Naive B cell (primary cell): ENCODE measurements at regions not wholly inside any gene's neighbourhood (a gene's known extent, or its start where the extent isn't known, plus 50 kb on each side); places are given as distances from the start of the nearest gene placed in this dataset.

Experiments
- ATAC-seq, 2 donors: fragments of 150-1000 bp; cut with Tn5 transposase; 2 replicates each; pipeline ENCODE4 v1.10.0; 2021; ENCODE audit warnings: low read depth in 2 of 2, mild to moderate bottlenecking in 2 of 2, moderate library complexity in 2 of 2
- DNase-seq: peaks from one replicate; pipeline ENCODE4 v3.0.0; 2022
- H3K27ac Mint-ChIP-seq, 6 donors: one replicate each; pipeline ENCODE4 v1.8.0; 2020 to 2022; ENCODE audit warnings: mild to moderate bottlenecking in 6 of 6, mixed read lengths in 6 of 6, moderate library complexity in 5 of 6, inconsistent platforms in 2 of 6
- H3K27me3 Mint-ChIP-seq, 3 donors: one replicate each; pipeline ENCODE4 v1.8.0; 2021 to 2022; ENCODE audit warnings: mixed read lengths in 3 of 3, mild to moderate bottlenecking in 1 of 3
- H3K36me3 Mint-ChIP-seq, 2 donors: one replicate each; pipeline ENCODE4 v1.8.0; 2020 to 2022; ENCODE audit warnings: mixed read lengths in 2 of 2, inconsistent platforms in 1 of 2, mild to moderate bottlenecking in 1 of 2
- H3K4me1 Mint-ChIP-seq, 3 donors: one replicate each; pipeline ENCODE4 v1.8.0; 2020 to 2022; ENCODE audit warnings: mixed read lengths in 3 of 3, inconsistent platforms in 1 of 3, mild to moderate bottlenecking in 1 of 3, moderate library complexity in 1 of 3
- H3K4me3 Mint-ChIP-seq, 8 donors: one replicate each; pipeline ENCODE4 v1.8.0; 2020 to 2022; ENCODE audit warnings: mild to moderate bottlenecking in 8 of 8, mixed read lengths in 8 of 8, moderate library complexity in 8 of 8, inconsistent platforms in 2 of 8
- H3K9me3 Mint-ChIP-seq, 7 donors: one replicate each; pipeline ENCODE4 v1.8.0; 2020 to 2022; ENCODE audit warnings: mixed read lengths in 7 of 7, mild to moderate bottlenecking in 5 of 7, inconsistent platforms in 2 of 7, moderate library complexity in 1 of 7

DNA sequence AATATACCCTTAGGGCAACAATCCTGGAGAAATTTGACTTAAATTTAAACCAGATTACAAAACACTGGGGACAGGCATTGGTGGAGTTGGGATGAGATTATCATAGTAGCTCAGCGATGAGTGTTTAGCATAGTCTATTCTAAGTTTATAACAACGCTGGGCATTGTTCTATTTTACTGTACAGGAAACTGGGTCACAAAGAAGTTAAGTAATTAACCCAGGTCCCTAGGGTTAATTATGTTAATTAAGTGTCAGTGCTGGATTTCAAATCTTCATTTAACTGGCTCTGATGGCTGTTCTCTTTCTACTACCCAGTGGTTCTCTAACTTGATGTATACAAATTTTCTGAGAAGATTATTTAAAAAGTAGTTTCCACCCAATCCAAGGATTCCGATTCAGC, 388.9 kb downstream of the KCNRG start:
- ATAC-seq, result no peak
- DNase-seq, result no peak
- H3K27me3 Mint-ChIP-seq, result no peaks in the 10 kb centered on the region
- H3K9me3 Mint-ChIP-seq, result no peaks in the 10 kb centered on the region
- no peak overlapping the region for H3K4me3 Mint-ChIP-seq
- H3K27ac Mint-ChIP-seq, result no peak overlapping the region
- H3K36me3 Mint-ChIP-seq, result no peaks in the 10 kb centered on the region
- peaks cover 2 to 12% (median 9%) of the 10 kb centered on the region in 3 donors for H3K4me1 Mint-ChIP-seq

- Mint-ChIP-seq H3K36me3 (no peaks in the 10 kb centered on the region), H3K4me3 (no peak overlapping the region), H3K9me3 (no peaks in the 10 kb centered on the region), H3K27me3 (no peaks in the 10 kb centered on the region), H3K27ac (peak overlapping the region in 1 of 6 donors; percentile 38), H3K4me1 (peaks cover 2 to 12% (median 9%) of the 10 kb centered on the region in 3 donors)
- DNase-seq, result no peak
- no peak for ATAC-seq
These were observed 389.5 kb downstream of the KCNRG start for GRCh38 chr13:50404769-50405168.

- H3K27me3 Mint-ChIP-seq, result peaks cover 0 to 4% (median 0%) of the 10 kb centered on the region in 3 donors
- H3K4me3 Mint-ChIP-seq, result no peak overlapping the region
- H3K27ac Mint-ChIP-seq, result no peak overlapping the region
- H3K36me3 Mint-ChIP-seq, result no peaks in the 10 kb centered on the region
- H3K9me3 Mint-ChIP-seq, result no peaks in the 10 kb centered on the region
- no peak for DNase-seq
- H3K4me1 Mint-ChIP-seq, result peaks cover 2 to 8% (median 5%) of the 10 kb centered on the region in 3 donors
- no peak for ATAC-seq
These were observed 391.6 kb downstream of the KCNRG start for GRCh38 chr13:50406831-50407230.

DNA sequence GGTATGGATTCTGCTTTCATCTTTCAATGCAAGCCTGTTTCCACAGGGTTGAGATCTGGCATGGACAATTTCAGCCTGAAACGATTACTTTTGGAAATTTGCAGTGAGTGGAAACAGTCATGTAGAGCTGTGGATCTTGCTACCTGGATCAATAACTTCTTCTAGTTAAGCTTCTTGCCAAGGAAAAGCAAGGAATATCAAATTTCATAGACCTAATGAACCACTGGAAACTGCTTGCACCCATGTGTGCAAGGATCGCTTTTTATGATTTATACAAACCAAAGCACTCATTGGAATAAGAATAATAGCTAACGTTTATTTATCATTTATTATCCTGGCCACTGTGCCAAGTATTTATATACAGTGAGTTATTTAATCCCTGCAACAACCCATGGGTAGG, 392.8 kb downstream of the KCNRG start:
- peaks cover 0 to 4% (median 1%) of the 10 kb centered on the region in 3 donors for H3K27me3 Mint-ChIP-seq
- H3K4me1 Mint-ChIP-seq, result no peaks in the 10 kb centered on the region
- no peak overlapping the region for H3K4me3 Mint-ChIP-seq
- no peak overlapping the region for H3K27ac Mint-ChIP-seq
- ATAC-seq (no peak), DNase-seq (no peak)
- no peaks in the 10 kb centered on the region for H3K9me3 Mint-ChIP-seq
- no peaks in the 10 kb centered on the region for H3K36me3 Mint-ChIP-seq

DNA sequence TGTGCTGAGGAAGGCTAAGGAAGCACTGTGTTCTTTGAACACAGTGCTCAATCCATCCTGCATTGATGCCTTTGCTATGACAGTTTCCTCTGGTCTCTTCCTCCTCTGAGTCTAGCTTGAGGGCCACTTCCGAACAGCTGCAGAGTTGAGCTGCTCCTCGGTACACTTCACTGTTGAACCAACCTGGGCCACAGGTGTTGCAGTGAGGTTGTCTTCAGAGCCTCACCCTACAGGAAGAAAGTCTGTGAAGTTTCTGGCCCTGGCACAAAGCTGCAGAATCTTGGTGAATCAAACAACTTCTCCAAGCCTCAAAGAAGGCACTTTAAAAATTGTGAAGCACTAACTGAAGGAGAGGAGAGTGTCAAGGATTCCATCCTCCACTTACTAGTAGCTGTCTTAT, 394.0 kb downstream of the KCNRG start:
- peaks cover 0 to 1% (median 0%) of the 10 kb centered on the region in 7 donors for H3K9me3 Mint-ChIP-seq
- peaks cover 0 to 9% (median 4%) of the 10 kb centered on the region in 3 donors for H3K27me3 Mint-ChIP-seq
- no peaks in the 10 kb centered on the region for H3K4me1 Mint-ChIP-seq
- peak overlapping the region in 1 of 6 donors; percentile 8 for H3K27ac Mint-ChIP-seq
- DNase-seq, result no peak
- no peaks in the 10 kb centered on the region for H3K36me3 Mint-ChIP-seq
- no peak overlapping the region for H3K4me3 Mint-ChIP-seq
- ATAC-seq, result no peak

DNA sequence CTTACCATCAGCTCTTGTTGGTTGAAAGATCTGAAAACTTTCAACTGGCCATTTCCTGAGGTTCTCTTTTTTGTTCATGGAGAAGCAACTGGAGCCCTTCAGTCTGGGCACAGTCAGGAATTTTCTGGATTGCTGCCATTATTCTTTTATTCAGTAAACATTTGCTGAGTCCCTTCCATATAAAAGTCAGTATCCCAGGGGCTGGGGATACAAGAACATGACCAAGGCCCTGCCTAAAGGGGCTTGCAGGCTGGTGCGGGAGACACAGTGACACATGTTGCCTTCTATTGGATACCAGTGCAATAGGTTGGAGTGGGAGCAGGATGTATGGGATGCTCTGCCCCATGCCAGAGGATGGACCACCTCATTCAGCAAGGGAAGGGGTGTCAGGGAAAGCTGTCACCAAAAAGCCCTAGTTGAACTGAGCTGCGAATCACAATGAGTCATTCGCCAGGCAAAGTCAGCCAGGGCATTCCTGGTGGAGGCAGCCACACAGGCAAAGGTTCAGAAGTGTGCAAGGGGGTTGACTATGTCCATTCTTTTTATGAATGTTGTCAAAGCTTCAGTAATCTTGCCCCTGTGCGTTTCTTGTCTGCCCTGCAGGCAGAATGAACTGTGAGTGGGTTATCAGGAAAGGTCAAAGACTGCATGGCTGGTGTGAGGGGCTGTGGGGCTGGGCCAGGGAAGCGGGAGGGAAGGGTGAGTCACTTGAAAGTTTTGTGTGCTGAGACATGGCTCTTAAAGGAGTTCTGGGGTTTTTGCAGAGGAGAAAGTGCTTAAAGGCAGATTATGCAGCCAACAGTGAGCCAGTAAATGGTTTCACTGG, 395.9 kb downstream of the KCNRG start:
- Mint-ChIP-seq H3K27me3 (peaks cover 0 to 9% (median 4%) of the 10 kb centered on the region in 3 donors), H3K4me3 (no peak overlapping the region), H3K9me3 (peaks cover 0 to 17% (median 8%) of the 10 kb centered on the region in 7 donors), H3K36me3 (peaks cover 0 to 1% of the 10 kb centered on the region in 2 donors), H3K4me1 (no peaks in the 10 kb centered on the region), H3K27ac (peak overlapping the region in 1 of 6 donors; percentile 9)
- DNase-seq, result no peak
- ATAC-seq, result no peak

GRCh38 chr13:50412046-50412617, 396.9 kb downstream of the KCNRG start:
- ATAC-seq (no peak), DNase-seq (no peak)
- Mint-ChIP-seq H3K9me3 (peaks cover 0 to 17% (median 8%) of the 10 kb centered on the region in 7 donors), H3K27me3 (peaks cover 0 to 9% (median 4%) of the 10 kb centered on the region in 3 donors), H3K36me3 (peaks cover 0 to 4% of the 10 kb centered on the region in 2 donors), H3K4me3 (no peak overlapping the region), H3K4me1 (no peaks in the 10 kb centered on the region), H3K27ac (no peak overlapping the region)

GRCh38 chr13:50414640-50415039, 399.4 kb downstream of the KCNRG start:
- H3K27me3 Mint-ChIP-seq, result peaks cover 0 to 9% (median 4%) of the 10 kb centered on the region in 3 donors
- peaks cover 0 to 17% (median 8%) of the 10 kb centered on the region in 7 donors for H3K9me3 Mint-ChIP-seq
- peaks cover 0 to 4% of the 10 kb centered on the region in 2 donors for H3K36me3 Mint-ChIP-seq
- peak overlapping the region in 1 of 8 donors; percentile 76 for H3K4me3 Mint-ChIP-seq
- DNase-seq (no peak), ATAC-seq (no peak)
- H3K4me1 Mint-ChIP-seq, result no peaks in the 10 kb centered on the region
- peak overlapping the region in 1 of 6 donors; percentile 52 for H3K27ac Mint-ChIP-seq

DNA sequence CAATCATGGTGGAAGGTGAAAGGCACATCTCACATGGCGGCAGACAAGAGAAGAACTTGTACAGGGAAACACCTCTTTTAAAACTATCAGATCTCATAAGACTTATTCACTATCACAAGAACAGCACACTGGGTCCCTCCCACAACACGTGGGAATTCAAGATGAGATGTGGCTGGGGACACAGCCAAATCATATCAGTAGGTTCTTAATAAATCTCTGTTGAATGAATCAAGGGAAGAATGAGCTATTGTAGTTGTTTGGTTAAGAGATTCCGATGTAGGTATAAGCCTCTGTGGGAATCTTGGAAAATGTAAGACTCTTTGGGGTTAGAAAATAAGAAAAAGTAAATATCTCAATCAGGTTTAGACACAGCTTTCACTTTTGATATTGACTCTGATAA, 400.2 kb downstream of the KCNRG start:
- Mint-ChIP-seq H3K27ac (no peak overlapping the region), H3K9me3 (peaks cover 0 to 17% (median 8%) of the 10 kb centered on the region in 7 donors), H3K36me3 (peaks cover 0 to 4% of the 10 kb centered on the region in 2 donors), H3K27me3 (peaks cover 0 to 9% (median 4%) of the 10 kb centered on the region in 3 donors), H3K4me3 (no peak overlapping the region), H3K4me1 (no peaks in the 10 kb centered on the region)
- no peak for ATAC-seq
- no peak for DNase-seq

DNA sequence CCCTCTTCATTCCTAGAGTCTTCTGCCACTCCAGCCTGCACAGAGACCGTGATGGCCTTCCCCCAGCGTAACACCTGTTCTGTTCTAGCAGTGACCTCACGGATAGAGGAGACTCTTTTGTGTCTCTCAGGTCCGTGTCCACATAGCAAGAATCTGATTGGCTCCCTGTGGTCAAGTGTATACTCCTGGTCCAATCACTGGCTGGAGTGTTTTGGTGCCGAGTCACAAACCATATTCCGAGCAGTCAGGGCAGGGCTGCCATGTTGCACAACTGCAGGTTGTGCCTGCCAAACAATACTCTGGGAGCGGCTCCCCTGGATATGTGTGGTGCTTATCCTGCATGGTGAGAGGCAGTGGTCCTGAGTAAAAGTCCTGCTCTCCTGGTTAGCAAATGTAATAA, 402.4 kb downstream of the KCNRG start:
- ATAC-seq (no peak), DNase-seq (no peak)
- H3K9me3 Mint-ChIP-seq, result peaks cover 0 to 17% (median 8%) of the 10 kb centered on the region in 7 donors
- H3K27me3 Mint-ChIP-seq, result peaks cover 0 to 9% (median 0%) of the 10 kb centered on the region in 3 donors
- H3K36me3 Mint-ChIP-seq, result peaks cover 0 to 4% of the 10 kb centered on the region in 2 donors
- H3K4me3 Mint-ChIP-seq, result no peak overlapping the region
- peaks cover 0 to 6% (median 5%) of the 10 kb centered on the region in 3 donors for H3K4me1 Mint-ChIP-seq
- no peak overlapping the region for H3K27ac Mint-ChIP-seq

- H3K4me1 Mint-ChIP-seq, result peaks cover 0 to 10% (median 5%) of the 10 kb centered on the region in 3 donors
- DNase-seq (no peak), ATAC-seq (no peak)
- no peaks in the 10 kb centered on the region for H3K27me3 Mint-ChIP-seq
- H3K36me3 Mint-ChIP-seq, result peaks cover 0 to 4% of the 10 kb centered on the region in 2 donors
- no peak overlapping the region for H3K27ac Mint-ChIP-seq
- peaks cover 0 to 14% (median 8%) of the 10 kb centered on the region in 7 donors for H3K9me3 Mint-ChIP-seq
- no peak overlapping the region for H3K4me3 Mint-ChIP-seq
These were observed 404.2 kb downstream of the KCNRG start for GRCh38 chr13:50419331-50419865.

DNA sequence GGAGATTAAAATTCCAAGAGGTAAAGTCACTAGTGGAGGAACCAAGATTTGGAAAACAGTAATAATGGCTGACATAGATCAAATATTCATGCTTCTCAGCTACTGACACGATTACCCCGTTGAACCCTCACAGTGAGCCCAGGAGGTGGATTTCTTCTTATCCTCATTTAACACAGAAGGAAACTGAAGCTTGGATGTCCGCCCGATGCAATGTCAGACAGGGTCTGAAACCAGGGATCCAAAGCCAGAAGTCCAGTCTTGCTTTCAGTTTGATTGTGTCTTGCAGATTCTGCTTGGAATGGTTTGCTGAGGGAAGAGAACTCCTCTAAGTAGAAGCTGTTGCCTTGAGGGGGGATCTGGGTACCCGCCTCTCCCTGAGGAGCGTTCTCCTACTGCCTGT, 404.7 kb downstream of the KCNRG start:
- Mint-ChIP-seq H3K4me1 (peaks cover 0 to 15% (median 5%) of the 10 kb centered on the region in 3 donors), H3K9me3 (peaks cover 0 to 9% (median 5%) of the 10 kb centered on the region in 7 donors), H3K4me3 (no peak overlapping the region), H3K36me3 (peaks cover 0 to 4% of the 10 kb centered on the region in 2 donors), H3K27me3 (no peaks in the 10 kb centered on the region), H3K27ac (no peak overlapping the region)
- ATAC-seq (no peak), DNase-seq (no peak)

GRCh38 chr13:50420718-50421472, 405.7 kb downstream of the KCNRG start:
- peaks cover 6 to 25% (median 12%) of the 10 kb centered on the region in 3 donors for H3K4me1 Mint-ChIP-seq
- no peaks in the 10 kb centered on the region for H3K27me3 Mint-ChIP-seq
- no peak overlapping the region for H3K4me3 Mint-ChIP-seq
- ATAC-seq, result no peak
- no peaks in the 10 kb centered on the region for H3K9me3 Mint-ChIP-seq
- no peak for DNase-seq
- H3K27ac Mint-ChIP-seq, result peak overlapping the region in 1 of 6 donors; percentile 4
- peaks cover 0 to 4% of the 10 kb centered on the region in 2 donors for H3K36me3 Mint-ChIP-seq
